ENCODE measurements at regions not wholly inside any gene's neighbourhood (a gene's known extent, or its start where the extent isn't known, plus 50 kb on each side); places are given as distances from the start of the nearest gene placed in this dataset.

GRCh38 chr3:69499899-69500421 is 114.1 kb upstream of the FRMD4B start:
- TF ChIP-seq POLR2A (IDR thresholded peaks at IDR 0.05; ENCODE audit: low read depth, low read length) (no peak), POLR2AphosphoS5 (IDR thresholded peaks at IDR 0.05; ENCODE audit: low read depth, low read length) (no peak), TAF1 (IDR thresholded peaks at IDR 0.05; ENCODE audit: borderline replicate concordance, low read depth, low read length) (no peak)

Measured in GM12892 (cell line).